Ureter (tissue), 1 donor: ENCODE measurements at regions not wholly inside any gene's neighbourhood (a gene's known extent, or its start where the extent isn't known, plus 50 kb on each side); places are given as distances from the start of the nearest gene placed in this dataset.

ENCODE experiments used
- DNase-seq: peaks from one replicate; pipeline ENCODE4 v3.0.0-alpha.2; 2020; ENCODE audit warnings: low spot score
- donor health status: DM: yes; HTN: yes; CAD: no.

DNA sequence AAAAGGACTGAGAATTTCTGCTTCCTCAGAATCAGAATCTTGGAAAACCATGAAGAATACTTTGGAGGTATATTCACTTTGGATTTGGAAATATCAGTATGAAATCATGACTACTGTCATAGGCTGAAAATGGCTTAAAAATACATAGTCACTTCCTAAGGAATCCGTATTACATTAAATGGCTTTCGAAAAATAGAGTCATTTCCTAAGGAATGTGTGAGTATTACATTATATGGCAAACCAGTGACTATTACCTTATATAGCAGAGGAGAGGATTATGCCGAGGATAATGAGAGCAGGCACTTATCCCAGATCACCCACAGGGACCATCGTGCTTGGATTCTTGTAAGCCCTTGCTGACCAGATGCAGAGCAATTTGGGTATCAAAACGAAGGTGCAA is 1471.8 kb downstream of the EFNB2 start:
- no peak for DNase-seq

DNA sequence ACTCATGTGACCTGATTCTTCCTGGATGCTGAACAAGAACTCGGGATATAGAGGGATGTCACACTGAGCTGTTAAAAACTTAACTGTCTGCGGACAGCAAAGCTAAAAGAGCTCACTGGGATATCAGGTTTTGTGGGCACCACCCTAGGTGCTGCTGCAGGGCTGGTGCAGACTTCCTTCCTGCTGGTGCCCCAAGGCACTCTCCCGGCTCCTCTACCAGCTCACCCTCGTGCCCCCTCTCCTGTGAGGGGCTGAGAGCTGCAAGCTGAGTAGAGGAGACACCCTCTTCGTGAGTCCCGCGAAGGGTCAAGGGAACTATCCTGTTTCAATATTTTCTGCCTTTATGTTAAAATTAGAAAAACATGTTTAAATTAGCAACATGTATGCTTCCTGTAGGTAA is 1475.7 kb downstream of the EFNB2 start:
- no peak for DNase-seq

DNA sequence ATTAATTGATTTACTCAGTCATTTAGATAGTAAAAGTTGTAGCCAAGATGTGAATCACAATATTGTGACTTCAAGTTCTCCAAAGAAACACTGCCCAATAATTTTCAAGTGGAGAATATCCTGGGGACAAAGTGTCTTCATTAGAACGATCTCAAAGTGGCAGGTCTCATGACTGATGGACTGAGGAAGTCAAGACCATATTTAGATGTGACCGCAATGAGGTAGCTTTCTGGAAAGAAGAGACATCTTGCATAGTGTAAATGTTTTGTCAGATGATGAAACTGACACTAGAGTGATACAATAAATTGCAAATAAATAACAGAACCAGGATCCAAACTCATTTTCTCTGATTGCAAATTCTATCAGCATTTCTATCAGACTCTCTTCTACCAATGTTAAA is 1476.9 kb downstream of the EFNB2 start:
- DNase-seq, result no peak

DNA sequence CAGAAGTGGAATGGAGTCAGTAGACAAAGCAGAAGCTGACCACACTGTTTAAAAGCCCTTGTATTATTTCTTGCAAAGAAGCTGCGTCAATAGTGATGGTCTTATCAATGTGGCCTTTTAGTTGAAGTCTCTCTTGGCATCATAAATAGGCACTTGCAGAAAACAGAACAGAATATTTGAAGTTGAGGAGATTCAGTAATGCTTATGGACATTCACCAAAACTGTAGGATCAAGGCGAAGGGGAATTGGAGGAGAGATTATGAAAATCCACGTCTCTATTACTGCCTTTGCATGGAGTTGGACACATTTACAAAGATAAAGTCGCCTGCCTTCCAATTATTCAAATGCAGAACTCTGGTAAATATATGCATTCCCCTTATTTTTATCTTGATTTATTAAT is 1482.8 kb downstream of the EFNB2 start:
- no peak for DNase-seq

DNA sequence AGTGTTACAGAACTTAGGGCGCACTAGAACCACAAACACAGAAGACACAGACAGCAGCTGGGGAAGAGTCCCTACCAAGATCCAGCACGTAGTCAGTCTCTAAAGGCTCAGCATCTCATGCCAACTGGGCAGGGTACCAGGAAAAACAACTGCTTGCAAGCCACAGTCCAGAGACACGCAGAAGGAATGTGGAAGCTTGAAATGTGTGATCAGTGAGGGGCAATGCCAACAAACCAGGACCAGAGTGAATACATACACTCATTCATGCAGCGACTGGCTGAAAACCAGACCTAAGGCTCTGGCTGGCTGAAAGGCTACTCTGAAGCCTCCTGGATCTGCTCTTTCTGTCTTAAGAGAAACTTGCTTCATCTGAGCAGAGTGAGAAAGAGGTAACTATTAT is 1484.8 kb downstream of the EFNB2 start:
- DNase-seq, result no peak

DNA sequence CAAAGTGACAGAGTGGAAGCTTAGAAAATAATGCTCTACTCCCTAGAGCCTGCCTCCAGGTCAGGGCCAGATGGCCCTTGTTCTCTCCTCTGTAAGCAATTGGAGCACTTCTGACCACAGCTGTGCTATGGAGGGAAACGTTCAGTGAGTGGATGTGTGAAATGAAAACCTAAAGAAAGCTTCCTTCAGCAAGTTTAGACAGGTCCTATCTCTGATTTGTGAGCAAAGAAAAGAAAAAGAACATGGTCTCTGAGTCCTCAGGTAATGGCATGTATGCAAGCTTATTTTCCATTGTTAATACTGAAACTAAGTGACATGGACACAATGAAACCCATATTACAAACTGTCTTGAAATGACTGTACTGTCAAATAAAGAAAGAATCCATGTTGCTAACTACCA is 1486.8 kb downstream of the EFNB2 start:
- no peak for DNase-seq

DNA sequence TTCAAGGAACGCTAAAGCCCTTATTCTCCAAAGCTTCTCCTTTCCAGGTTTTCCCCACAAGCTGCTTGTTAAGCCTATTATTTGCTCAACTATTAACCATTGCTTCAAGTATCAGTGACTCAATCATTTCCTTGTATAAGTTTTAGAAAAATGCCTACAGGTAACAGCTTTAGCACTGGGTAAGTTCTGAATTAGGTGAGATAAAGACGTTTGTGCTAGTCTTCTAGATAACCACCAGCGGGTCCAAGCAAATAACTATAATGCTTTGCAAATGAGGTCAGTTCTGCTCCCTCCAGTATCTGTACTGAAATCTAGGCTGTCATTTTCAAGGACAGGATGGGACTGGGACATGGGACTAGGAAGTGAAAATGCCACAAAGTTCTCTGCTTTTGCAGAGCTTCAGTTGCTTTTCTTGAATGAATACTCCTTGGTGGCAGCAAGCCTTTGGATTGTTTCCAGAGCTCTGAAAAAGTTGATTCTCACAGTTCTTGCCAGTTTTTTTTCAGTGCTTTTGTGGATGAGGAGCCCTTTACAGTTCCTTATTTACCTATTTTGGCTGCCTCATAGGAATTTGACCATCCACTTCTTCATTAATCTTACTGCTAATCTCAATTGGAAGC is 1487.7 kb downstream of the EFNB2 start:
- no peak for DNase-seq

DNA sequence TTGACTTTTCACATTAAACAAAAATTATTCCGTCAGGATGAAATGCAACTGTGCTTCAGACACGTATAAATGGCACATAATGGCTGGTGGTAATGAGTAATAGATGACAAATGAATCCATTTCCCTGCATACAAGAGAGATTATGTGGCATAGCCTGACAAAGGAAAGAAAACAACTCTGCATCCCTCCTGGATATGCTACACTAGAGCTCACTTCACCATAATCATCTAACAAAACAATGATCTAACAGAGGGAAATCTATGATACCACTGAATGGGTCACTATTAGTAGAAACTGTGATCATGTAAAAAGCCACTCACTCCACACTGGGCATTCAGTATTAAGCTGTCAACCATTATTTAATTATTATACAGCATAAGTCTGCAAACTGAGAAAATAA is 1498.4 kb downstream of the EFNB2 start:
- no peak for DNase-seq

DNA sequence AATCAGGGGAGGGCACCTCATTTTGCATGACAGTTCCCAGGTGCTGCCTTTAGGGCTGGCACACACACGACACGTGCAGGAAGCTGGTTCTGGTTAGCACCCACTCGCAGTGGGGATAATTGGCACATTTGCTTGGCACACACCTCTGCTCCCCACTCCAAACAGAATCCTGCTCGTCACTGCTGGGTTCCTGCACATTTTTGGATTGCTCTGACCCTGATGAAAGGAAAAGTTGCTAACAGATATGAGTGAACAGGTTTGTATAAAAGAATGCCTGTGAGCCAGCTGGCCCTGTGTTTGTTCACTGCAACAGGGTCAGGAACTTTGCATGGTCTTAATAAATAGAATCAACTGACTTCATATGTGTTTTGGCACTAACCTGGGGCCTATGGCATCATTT is 1500.4 kb downstream of the EFNB2 start:
- DNase-seq, result no peak

DNA sequence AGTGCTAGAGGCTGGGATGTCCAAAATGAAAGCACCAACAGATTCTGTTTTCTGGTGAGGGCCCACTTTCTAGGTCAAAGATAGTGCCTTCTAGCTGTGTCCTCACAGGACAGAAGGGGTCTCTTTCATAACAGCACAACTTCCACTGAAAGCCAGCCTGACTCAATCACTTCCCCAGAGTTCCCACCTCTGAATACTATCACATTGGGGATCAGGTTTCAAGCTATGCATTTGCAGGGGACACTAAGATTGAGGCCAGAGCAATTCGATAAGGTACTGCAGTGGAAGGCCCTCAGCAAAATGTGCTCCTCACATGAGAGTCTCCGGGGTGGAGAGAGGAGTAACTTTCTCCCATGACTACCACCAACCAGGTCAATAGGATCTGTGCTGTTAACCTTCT is 1501.5 kb downstream of the EFNB2 start:
- no peak for DNase-seq

DNA sequence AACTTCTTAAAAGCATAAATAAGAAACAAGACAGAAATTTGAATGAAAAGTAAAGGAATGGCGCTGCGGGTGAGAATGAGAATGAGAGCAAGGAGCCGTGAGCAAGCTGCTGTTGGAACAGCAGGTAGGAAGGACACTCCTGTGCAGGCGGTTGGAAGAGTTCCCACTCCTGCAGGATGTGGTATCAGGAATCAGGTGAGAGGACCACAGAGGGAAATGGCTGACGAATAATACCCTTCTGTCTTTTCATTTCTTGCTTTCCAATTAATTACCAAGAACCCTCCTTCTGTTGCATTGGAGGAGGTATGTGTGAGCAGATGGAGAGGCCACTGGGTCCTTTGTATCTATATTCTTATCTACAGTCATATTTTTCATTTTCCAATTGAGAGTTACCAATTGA is 1504.2 kb downstream of the EFNB2 start:
- no peak for DNase-seq

DNA sequence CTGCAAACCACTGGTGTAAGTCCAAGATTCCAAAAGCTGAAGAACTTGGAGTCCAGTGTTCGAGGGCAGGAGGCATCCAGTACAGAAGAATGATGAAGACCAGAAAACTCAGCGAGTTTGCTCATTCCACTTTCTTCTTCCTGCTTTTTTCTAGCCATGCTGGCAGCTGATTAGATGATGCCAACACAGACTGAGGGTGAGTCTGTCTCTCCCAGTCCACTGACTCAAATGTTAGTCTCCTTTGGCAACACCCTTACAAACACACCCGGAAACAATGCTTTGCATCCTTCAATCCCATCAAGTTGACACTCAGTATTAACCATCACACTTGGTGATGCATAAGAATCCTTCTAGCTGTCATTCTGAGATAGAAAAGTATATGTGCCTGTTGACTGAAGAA is 1504.6 kb downstream of the EFNB2 start:
- no peak for DNase-seq

DNA sequence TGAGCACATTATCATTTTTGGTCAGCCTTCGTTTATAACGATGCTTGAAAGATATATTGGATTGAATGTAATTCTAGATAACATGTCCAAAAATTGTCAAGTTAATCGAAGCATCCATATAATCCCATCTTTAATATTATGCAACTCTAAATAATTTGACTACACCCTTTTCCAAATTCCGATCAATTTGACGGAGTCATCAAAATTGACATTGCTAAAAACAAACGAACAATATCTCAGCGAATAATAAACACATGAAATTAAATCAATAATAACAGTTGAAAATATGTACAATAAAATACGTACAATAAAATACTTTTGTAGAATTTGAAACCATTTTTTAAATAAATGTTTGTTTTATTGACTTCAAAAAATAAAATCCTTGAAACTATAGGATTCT is 1516.4 kb downstream of the EFNB2 start:
- DNase-seq, result no peak

DNA sequence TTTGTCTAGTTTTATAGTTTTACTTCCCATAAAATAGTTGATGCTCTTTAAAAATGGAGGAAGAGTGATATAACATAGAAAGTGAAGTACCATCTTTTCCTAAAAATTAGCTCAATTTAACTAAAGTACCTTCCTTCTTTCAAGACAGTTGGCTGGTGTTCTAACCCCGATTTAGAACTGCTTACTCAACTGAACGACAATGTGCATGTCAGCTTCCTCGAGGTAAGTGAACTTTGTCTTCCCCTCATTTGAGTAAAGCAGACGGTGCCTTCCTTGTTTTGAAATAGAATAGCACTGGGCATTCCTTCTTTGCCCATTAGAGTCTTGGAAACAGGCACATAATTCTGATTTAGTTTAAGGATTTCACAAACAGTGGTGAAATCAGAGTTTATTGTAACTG is 1519.2 kb downstream of the EFNB2 start:
- no peak for DNase-seq

DNA sequence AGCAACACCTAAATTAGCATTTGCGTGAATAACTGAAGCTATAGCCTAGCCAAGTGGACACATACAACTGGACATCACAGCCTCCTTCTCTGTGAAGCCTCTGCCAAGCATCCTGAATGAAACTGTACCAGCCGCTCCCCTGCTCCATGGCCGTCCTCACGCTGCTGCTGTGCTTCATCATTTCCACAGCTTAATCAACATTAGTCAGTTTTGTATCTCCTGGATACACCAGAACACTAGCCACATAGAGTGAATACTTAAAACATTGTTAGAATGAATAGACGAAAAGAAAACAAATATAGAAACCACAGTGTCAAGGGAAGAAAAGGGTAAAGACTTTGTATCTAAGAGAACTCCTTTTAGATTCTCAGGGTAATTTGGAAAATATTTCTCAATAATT is 1526.9 kb downstream of the EFNB2 start:
- no peak for DNase-seq

DNA sequence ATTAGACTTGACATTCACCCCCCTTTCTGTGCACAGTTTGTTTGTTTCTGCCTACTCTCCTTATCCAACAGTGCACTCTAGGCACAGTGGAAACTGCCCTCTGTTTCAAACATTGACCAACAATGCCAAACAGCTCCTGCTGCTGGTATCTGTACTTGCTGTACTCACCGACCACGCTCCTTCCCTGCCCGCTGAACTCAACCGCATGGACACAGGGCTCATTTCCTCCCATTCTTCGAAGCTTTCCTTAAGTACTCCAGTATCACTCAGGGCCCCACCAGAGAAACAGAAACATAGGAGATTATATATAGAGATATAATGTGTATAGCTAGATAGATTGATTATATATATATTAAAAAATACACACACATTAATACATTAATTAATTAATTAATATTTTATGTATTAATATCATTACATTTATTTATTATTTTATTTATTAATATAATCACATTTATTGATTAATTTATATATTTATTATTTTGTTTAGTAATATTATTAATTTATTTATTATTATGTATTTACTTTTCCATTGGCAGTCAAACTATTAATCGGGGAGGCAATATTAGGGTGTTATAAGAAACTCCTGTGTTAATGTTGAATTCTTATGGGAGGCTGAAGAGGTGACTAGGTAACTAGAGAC is 1528.2 kb downstream of the EFNB2 start:
- DNase-seq, result no peak

DNA sequence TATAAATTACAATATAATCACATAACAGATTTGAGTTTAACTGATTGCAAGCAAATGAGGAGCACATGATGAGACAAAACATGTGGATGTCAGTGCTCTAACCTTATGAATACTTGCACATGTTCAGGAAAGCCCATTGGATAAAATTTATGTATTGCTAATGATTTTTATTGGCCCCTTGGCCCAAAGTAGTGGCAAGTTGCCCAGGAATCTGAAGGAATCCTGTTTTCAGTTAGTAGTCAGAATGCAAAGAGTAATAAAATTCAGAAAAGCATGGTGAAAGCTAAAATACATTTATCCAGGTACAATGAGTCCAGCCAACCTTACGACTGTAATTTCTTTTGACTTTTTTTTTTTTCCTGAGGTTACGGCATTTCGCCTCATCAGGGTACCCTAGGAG is 1539.4 kb downstream of the EFNB2 start:
- no peak for DNase-seq

DNA sequence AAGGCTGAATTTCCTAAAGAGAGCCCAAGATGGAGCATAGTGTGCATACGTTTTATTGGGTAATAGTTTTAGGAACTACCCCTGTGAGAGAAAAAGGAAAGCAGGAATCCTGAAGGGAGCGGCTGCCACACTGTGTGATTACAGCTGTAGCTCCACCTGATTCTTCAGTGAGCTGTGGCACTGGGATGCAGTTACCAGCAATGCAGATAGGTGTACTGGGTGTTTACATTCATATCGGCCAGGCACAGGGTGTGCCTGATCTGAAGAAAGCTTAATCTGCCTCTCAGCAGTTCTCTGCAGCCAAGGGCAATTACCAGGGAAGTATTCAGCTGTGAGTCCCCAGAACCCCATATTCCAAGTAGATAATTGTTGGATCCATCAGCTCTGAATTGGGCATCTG is 1541.8 kb downstream of the EFNB2 start:
- DNase-seq, result no peak

DNA sequence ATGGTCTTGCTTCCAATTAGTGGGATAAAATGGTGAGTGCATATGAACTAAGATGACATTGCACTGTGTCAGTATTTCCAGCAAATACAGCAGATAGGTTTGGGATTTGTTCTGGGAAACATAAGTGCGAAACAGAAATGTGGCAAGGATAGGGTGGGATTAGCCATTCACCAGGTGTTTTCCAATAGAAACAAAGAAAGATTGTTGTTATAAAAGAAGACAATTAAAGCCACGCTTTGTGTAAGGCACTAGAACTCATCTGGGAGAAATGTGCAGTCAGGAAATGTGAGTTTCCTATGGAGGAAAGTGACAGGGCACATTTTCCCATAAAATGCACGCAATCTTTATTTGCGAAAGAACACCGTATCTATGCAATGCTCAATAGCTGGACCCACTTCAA is 1547.8 kb downstream of the EFNB2 start:
- no peak for DNase-seq

DNA sequence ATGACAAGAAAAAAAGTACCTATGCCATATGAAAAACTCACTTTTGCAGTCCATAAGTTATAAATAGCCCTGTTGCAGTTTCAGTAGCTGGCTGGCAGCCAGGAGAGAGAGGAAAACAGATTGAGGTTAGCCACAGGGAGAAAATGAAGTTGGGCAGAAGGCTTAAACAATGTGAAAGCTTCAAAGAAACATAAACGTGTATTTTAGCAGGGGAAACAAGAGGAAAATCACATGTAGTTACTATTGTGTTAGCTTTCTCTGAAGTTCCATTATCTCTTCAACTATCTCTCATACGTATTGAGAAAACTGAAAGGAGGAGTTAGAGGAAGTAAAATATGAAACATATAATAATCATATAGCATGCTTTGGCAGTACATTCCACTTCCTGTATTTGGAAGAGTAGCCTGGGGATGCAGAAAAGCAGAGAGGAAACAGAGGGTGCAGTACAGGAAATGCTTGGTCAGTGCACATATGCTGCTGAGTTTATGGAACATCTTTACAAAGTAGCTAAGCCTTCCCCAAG is 1551.1 kb downstream of the EFNB2 start:
- DNase-seq, result no peak

DNA sequence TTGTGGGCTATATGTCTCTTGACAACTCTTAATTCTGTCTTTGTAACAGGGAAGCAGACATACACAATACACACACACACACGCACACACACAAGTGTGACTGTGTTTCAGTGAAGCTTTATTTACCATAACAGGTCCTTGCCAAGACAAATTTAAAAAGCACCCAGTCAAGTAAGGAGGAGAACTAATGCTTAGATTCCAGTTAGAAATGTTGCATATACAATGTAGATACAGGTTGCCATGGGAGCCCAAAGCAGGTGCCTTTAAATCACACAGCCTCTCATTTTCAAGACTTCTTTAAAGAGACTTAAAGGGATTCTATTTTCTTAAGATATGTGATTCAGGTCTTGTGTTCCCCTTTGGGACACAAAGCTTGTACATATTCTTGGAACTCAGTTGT is 1551.9 kb downstream of the EFNB2 start:
- no peak for DNase-seq

DNA sequence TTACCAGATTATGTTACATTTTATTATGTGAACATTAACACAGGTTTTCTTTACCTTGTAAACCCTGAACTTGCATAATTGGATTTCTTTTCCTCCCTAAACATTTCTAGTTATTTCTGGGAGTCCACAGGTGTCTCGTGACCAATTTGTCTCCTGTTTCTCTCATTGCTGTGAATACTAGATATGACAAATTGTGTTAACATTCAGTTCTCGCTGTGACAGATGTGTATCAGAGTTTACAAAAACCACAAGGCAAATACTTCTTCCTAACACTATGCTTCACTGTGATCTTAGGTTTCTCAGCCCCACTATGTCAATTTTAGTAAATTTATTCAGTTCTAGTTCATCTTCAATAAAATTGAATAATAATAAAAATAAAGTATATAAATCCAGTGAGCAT is 1554.9 kb downstream of the EFNB2 start:
- DNase-seq, result no peak

DNA sequence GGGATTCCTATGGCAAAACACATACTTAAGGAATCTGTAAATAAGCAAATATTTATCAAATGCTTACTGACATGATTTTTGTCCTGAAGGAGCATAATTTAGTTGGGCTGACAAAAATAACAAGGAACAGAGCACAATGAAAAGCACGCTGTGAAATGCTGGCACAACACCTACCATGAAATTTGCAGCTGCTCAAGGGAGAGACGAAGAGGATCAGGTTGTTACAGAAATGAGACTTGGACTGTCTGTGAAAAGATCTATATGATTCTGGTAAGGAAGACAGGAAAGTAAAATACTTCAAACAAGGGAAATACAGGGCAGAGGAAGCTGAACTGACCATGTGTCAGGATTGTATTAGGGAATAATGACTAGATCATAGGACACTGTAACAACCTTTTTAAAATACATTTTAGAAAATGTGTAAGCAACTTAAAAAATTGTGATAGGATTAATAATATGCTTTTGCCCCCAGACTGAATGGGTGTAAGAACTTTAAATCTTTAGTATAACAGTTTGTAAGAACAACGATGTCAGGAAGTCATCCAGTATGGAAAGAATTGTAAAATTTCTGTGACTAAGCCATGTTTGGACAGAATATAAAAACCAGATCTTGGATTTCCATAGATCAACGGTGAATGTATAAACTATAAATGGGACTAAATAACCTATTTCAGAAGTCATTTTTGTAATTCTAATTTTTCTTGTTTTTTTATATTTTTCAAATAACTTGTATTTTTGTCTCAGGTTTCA is 1556.0 kb downstream of the EFNB2 start:
- DNase-seq, result no peak
